ENCODE measurements at regions not wholly inside any gene's neighbourhood (a gene's known extent, or its start where the extent isn't known, plus 50 kb on each side); places are given as distances from the start of the nearest gene placed in this dataset.

- Histone ChIP-seq H3K9me3 (ENCODE audit: control insufficient read depth, insufficient read depth, low read length) (no peaks in the 10 kb centered on the region), H4K20me1 (ENCODE audit: control insufficient read depth, insufficient read depth, low read depth, low read length) (no peaks in the 10 kb centered on the region), H3K4me3 (ENCODE audit: low read length) (no peak overlapping the region), H3K36me3 (ENCODE audit: control insufficient read depth, low read length) (no peaks in the 10 kb centered on the region), H3F3A (ENCODE audit: control insufficient read depth, insufficient read depth) (no peaks in the 10 kb centered on the region), H3K4me1 (ENCODE audit: control insufficient read depth, low read length) (no peaks in the 10 kb centered on the region), H3K27ac (ENCODE audit: low read depth, low read length) (no peak overlapping the region), H3K27me3 (ENCODE audit: control insufficient read depth, low read length) (no peaks in the 10 kb centered on the region), H3K4me2 (ENCODE audit: low read length) (no peak overlapping the region), H3K79me2 (ENCODE audit: control insufficient read depth, low read length) (no peaks in the 10 kb centered on the region), H3K9me2 (replicated peaks; ENCODE audit: control insufficient read depth, low read length) (no peaks in the 10 kb centered on the region)
- no peak for TF ChIP-seq CTCF (IDR thresholded peaks at IDR 0.05; ENCODE audit: low read depth, low read length, poor library complexity, severe bottlenecking)
Observed at GRCh38 chr1:185535621-185536020, 198.6 kb upstream of the HMCN1 start.

GRCh38 chr1:185534801-185535200 lies 199.4 kb upstream of the HMCN1 start:
- H3K4me3 ChIP-seq (ENCODE audit: low read length), result no peak overlapping the region
- no peaks in the 10 kb centered on the region for H3K4me1 ChIP-seq (ENCODE audit: control insufficient read depth, low read length)
- H3K9me3 ChIP-seq (ENCODE audit: control insufficient read depth, insufficient read depth, low read length), result no peaks in the 10 kb centered on the region
- no peaks in the 10 kb centered on the region for H4K20me1 ChIP-seq (ENCODE audit: control insufficient read depth, insufficient read depth, low read depth, low read length)
- no peaks in the 10 kb centered on the region for H3K79me2 ChIP-seq (ENCODE audit: control insufficient read depth, low read length)
- no peak overlapping the region for H3K4me2 ChIP-seq (ENCODE audit: low read length)
- no peak for TF ChIP-seq CTCF (IDR thresholded peaks at IDR 0.05; ENCODE audit: low read depth, low read length, poor library complexity, severe bottlenecking)
- TF ChIP-seq EZH2phosphoT487 (IDR thresholded peaks at IDR 0.05; ENCODE audit: borderline replicate concordance, low read length), result no peak
- no peaks in the 10 kb centered on the region for H3K27me3 ChIP-seq (ENCODE audit: control insufficient read depth, low read length)
- H3K36me3 ChIP-seq (ENCODE audit: control insufficient read depth, low read length), result no peaks in the 10 kb centered on the region
- H3K9me2 ChIP-seq (replicated peaks; ENCODE audit: control insufficient read depth, low read length), result no peaks in the 10 kb centered on the region
- H3F3A ChIP-seq (ENCODE audit: control insufficient read depth, insufficient read depth), result no peaks in the 10 kb centered on the region
- no peak overlapping the region for H3K27ac ChIP-seq (ENCODE audit: low read depth, low read length)

- Histone ChIP-seq H3K27me3 (ENCODE audit: control insufficient read depth, low read length) (no peaks in the 10 kb centered on the region), H3K9me2 (replicated peaks; ENCODE audit: control insufficient read depth, low read length) (no peaks in the 10 kb centered on the region), H3F3A (ENCODE audit: control insufficient read depth, insufficient read depth) (no peaks in the 10 kb centered on the region), H3K36me3 (ENCODE audit: control insufficient read depth, low read length) (no peaks in the 10 kb centered on the region), H3K27ac (ENCODE audit: low read depth, low read length) (no peak overlapping the region), H3K79me2 (ENCODE audit: control insufficient read depth, low read length) (no peaks in the 10 kb centered on the region), H3K4me1 (ENCODE audit: control insufficient read depth, low read length) (no peaks in the 10 kb centered on the region), H4K20me1 (ENCODE audit: control insufficient read depth, insufficient read depth, low read depth, low read length) (no peaks in the 10 kb centered on the region), H3K9me3 (ENCODE audit: control insufficient read depth, insufficient read depth, low read length) (no peaks in the 10 kb centered on the region), H3K4me3 (ENCODE audit: low read length) (no peak overlapping the region), H3K4me2 (ENCODE audit: low read length) (no peak overlapping the region)
- TF ChIP-seq EZH2phosphoT487 (IDR thresholded peaks at IDR 0.05; ENCODE audit: borderline replicate concordance, low read length) (no peak), CTCF (IDR thresholded peaks at IDR 0.05; ENCODE audit: low read depth, low read length, poor library complexity, severe bottlenecking) (no peak)
Observed at GRCh38 chr1:185533596-185533995, 200.6 kb upstream of the HMCN1 start.

- Histone ChIP-seq H3K4me1 (ENCODE audit: control insufficient read depth, low read length) (no peaks in the 10 kb centered on the region), H3K4me2 (ENCODE audit: low read length) (no peak overlapping the region), H3K9me3 (ENCODE audit: control insufficient read depth, insufficient read depth, low read length) (no peaks in the 10 kb centered on the region), H3K27me3 (ENCODE audit: control insufficient read depth, low read length) (no peaks in the 10 kb centered on the region), H3K79me2 (ENCODE audit: control insufficient read depth, low read length) (no peaks in the 10 kb centered on the region), H3K4me3 (ENCODE audit: low read length) (no peak overlapping the region), H3F3A (ENCODE audit: control insufficient read depth, insufficient read depth) (no peaks in the 10 kb centered on the region), H3K36me3 (ENCODE audit: control insufficient read depth, low read length) (no peaks in the 10 kb centered on the region), H3K27ac (ENCODE audit: low read depth, low read length) (no peak overlapping the region), H3K9me2 (replicated peaks; ENCODE audit: control insufficient read depth, low read length) (no peaks in the 10 kb centered on the region), H4K20me1 (ENCODE audit: control insufficient read depth, insufficient read depth, low read depth, low read length) (no peaks in the 10 kb centered on the region)
- TF ChIP-seq EZH2phosphoT487 (IDR thresholded peaks at IDR 0.05; ENCODE audit: borderline replicate concordance, low read length), result no peak
- TF ChIP-seq CTCF (IDR thresholded peaks at IDR 0.05; ENCODE audit: low read depth, low read length, poor library complexity, severe bottlenecking), result no peak
Observed at GRCh38 chr1:185532856-185533255, 201.3 kb upstream of the HMCN1 start.
